ENCODE measurements at regions not wholly inside any gene's neighbourhood (a gene's known extent, or its start where the extent isn't known, plus 50 kb on each side); places are given as distances from the start of the nearest gene placed in this dataset.

DNA sequence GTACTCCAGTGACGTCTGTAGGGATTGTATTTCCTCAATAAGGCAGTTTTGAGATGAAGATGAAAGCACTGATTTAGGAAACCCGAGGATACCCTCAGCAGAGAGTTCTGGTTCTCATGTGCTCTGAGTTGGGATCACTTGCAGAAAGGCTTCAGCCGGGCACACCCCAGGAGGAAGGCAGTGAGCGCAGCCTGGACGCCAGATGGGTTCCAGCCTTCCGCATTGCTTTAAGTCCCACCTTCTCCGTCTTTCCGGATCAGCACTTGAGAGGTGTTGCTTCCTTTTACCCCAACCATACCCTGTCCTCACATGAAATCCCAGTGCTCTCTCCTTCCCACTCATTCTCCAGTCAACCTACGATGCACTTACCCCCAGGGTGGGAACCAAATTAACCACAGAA, 239.5 kb upstream of the CADM1 start:
- TF ChIP-seq, protein P1, sequence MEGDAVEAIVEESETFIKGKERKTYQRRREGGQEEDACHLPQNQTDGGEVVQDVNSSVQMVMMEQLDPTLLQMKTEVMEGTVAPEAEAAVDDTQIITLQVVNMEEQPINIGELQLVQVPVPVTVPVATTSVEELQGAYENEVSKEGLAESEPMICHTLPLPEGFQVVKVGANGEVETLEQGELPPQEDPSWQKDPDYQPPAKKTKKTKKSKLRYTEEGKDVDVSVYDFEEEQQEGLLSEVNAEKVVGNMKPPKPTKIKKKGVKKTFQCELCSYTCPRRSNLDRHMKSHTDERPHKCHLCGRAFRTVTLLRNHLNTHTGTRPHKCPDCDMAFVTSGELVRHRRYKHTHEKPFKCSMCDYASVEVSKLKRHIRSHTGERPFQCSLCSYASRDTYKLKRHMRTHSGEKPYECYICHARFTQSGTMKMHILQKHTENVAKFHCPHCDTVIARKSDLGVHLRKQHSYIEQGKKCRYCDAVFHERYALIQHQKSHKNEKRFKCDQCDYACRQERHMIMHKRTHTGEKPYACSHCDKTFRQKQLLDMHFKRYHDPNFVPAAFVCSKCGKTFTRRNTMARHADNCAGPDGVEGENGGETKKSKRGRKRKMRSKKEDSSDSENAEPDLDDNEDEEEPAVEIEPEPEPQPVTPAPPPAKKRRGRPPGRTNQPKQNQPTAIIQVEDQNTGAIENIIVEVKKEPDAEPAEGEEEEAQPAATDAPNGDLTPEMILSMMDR (IDR thresholded peaks at IDR 0.05; ENCODE audit: low read depth, low read length, poor library complexity, severe bottlenecking) = no peak
- TF ChIP-seq EZH2phosphoT487 (IDR thresholded peaks at IDR 0.05; ENCODE audit: borderline replicate concordance, low read length) = no peak

Data from DOHH2 (cell line).